ENCODE measurements at regions not wholly inside any gene's neighbourhood (a gene's known extent, or its start where the extent isn't known, plus 50 kb on each side); places are given as distances from the start of the nearest gene placed in this dataset.

DNA sequence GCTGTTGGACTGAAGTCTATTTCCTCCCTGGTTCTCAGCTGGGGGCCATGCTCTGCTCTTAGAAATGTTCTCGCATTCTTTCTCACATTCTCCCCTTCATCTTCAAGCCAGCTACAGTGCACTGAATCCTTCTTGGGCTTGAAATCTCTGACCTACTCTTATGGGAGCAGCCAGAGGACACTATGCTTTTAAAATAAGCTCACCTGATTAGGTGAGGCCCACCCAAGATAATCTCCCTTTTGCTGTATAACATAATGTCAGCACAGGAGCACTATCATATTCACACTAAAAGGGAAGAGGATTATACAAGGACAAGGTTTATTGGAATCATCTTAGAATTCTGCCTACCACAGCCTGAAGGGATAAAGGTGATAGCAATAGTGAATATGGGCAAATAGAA is 146.3 kb downstream of the ZNF674 start:
- no CpG with 5 or more reads among the region's 1 CpG for WGBS (ENCODE audit: insufficient coverage, insufficient read length)
- no peak overlapping the region for H3K27ac ChIP-seq (ENCODE audit: low read length)
- DNase-seq (ENCODE audit: low read depth, low spot score): no peak
- H3K36me3 ChIP-seq (ENCODE audit: control insufficient read depth, insufficient read depth, low read length): no peaks in the 10 kb centered on the region
- H3K27me3 ChIP-seq (ENCODE audit: control insufficient read depth, insufficient read depth, low read length): no peaks in the 10 kb centered on the region
- H3K9me3 ChIP-seq (ENCODE audit: control insufficient read depth, insufficient read depth, low read length): no peaks in the 10 kb centered on the region
- no peak overlapping the region for H3K4me3 ChIP-seq (ENCODE audit: low read length)
- no peaks in the 10 kb centered on the region for H3K4me1 ChIP-seq (ENCODE audit: control insufficient read depth, insufficient read depth, low read length)

DNA sequence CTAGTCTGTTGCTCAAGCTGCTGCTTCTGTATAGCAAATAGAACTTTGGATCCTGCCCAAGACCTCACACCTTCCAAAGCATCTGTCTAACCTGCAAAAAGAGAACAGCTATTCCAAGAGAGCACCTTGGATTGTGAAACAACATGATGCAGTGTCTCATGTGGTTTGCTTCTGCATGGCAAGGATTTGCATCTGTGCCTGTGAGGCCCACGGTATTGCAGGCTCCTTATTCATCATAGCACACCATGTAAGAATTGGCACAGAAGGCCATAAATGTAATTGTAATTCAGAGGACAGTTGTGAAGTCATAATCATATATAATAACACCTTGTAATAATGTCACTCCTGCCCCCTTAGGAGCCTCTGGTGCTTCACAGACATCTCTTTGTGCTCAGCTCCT is 147.1 kb downstream of the ZNF674 start:
- no peaks in the 10 kb centered on the region for H3K9me3 ChIP-seq (ENCODE audit: control insufficient read depth, insufficient read depth, low read length)
- no CpG with 5 or more reads among the region's 1 CpG for WGBS (ENCODE audit: insufficient coverage, insufficient read length)
- H3K36me3 ChIP-seq (ENCODE audit: control insufficient read depth, insufficient read depth, low read length): no peaks in the 10 kb centered on the region
- H3K27ac ChIP-seq (ENCODE audit: low read length): no peak overlapping the region
- H3K27me3 ChIP-seq (ENCODE audit: control insufficient read depth, insufficient read depth, low read length): no peaks in the 10 kb centered on the region
- DNase-seq (ENCODE audit: low read depth, low spot score): no peak
- no peaks in the 10 kb centered on the region for H3K4me1 ChIP-seq (ENCODE audit: control insufficient read depth, insufficient read depth, low read length)
- H3K4me3 ChIP-seq (ENCODE audit: low read length): no peak overlapping the region

DNA sequence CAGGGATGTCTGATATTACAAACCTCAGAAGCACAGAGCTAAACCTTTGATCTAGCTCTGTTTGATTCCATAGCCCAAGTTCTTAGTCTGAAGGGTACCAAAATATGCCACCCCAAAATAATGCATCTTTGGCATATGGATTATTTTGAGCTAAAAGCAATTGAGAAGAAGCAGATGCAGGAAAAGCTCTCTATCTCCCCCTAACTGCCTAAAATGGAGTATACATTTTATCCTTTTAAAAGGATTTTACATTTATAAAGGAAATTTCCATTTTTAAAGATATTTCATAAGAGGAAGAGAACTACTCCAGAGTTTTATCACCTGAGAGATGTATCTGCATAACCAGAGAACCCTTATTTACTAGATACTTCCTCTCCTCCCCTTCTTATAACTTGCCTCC is 158.7 kb downstream of the ZNF674 start:
- no peaks in the 10 kb centered on the region for H3K36me3 ChIP-seq (ENCODE audit: control insufficient read depth, insufficient read depth, low read length)
- H3K27ac ChIP-seq (ENCODE audit: low read length): no peak overlapping the region
- H3K4me3 ChIP-seq (ENCODE audit: low read length): no peak overlapping the region
- H3K4me1 ChIP-seq (ENCODE audit: control insufficient read depth, insufficient read depth, low read length): no peaks in the 10 kb centered on the region
- H3K27me3 ChIP-seq (ENCODE audit: control insufficient read depth, insufficient read depth, low read length): no peaks in the 10 kb centered on the region
- no peaks in the 10 kb centered on the region for H3K9me3 ChIP-seq (ENCODE audit: control insufficient read depth, insufficient read depth, low read length)
- no peak for DNase-seq (ENCODE audit: low read depth, low spot score)

DNA sequence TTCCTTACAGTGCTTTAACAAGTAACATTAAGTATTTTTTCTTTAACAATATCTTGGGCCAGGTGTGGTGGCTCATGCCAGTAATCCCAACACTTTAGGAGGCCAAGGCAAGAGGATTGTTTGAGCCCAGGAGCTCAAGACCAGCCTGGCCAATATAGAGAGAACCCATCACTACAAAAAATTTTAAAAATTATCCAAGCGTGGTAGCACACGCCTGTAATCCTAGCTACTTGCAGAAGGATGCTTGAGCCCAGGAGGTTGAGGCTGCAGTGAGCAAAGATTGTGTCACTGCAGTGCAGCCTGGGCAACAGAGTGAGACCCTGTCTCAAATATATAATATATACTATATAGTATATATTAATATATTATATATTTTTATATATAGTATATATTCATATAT is 162.2 kb downstream of the ZNF674 start:
- no peaks in the 10 kb centered on the region for H3K36me3 ChIP-seq (ENCODE audit: control insufficient read depth, insufficient read depth, low read length)
- H3K9me3 ChIP-seq (ENCODE audit: control insufficient read depth, insufficient read depth, low read length): no peaks in the 10 kb centered on the region
- no peaks in the 10 kb centered on the region for H3K4me1 ChIP-seq (ENCODE audit: control insufficient read depth, insufficient read depth, low read length)
- DNase-seq (ENCODE audit: low read depth, low spot score): no peak
- H3K4me3 ChIP-seq (ENCODE audit: low read length): no peak overlapping the region
- no peak overlapping the region for H3K27ac ChIP-seq (ENCODE audit: low read length)
- WGBS (ENCODE audit: insufficient coverage, insufficient read length): no CpG with 5 or more reads among the region's 2 CpGs
- no peaks in the 10 kb centered on the region for H3K27me3 ChIP-seq (ENCODE audit: control insufficient read depth, insufficient read depth, low read length)

DNA sequence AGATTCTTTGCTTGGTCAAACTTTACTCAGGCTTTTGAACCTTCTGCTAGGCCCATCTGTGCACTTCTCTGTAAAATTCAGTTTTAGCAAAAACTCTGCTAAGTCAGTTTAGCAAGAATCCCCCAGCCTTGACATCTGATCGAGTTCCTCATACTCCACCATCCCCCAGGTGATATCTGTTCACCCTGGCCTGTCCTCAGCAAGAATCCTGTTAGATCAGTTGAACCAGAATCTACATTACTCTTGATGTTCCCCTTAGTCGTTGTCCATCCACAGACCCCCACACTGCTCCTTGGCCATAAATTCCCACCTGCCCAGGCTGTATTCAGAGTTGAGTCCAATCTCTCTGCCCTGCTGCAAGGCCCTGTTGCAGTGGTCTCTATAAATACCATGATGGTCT is 162.6 kb downstream of the ZNF674 start:
- Histone ChIP-seq H3K27ac (ENCODE audit: low read length) (no peak overlapping the region), H3K9me3 (ENCODE audit: control insufficient read depth, insufficient read depth, low read length) (no peaks in the 10 kb centered on the region), H3K36me3 (ENCODE audit: control insufficient read depth, insufficient read depth, low read length) (no peaks in the 10 kb centered on the region), H3K4me3 (ENCODE audit: low read length) (no peak overlapping the region), H3K27me3 (ENCODE audit: control insufficient read depth, insufficient read depth, low read length) (no peaks in the 10 kb centered on the region), H3K4me1 (ENCODE audit: control insufficient read depth, insufficient read depth, low read length) (no peaks in the 10 kb centered on the region)
- WGBS (ENCODE audit: insufficient coverage, insufficient read length): no CpG with 5 or more reads among the region's 2 CpGs
- DNase-seq (ENCODE audit: low read depth, low spot score): no peak

DNA sequence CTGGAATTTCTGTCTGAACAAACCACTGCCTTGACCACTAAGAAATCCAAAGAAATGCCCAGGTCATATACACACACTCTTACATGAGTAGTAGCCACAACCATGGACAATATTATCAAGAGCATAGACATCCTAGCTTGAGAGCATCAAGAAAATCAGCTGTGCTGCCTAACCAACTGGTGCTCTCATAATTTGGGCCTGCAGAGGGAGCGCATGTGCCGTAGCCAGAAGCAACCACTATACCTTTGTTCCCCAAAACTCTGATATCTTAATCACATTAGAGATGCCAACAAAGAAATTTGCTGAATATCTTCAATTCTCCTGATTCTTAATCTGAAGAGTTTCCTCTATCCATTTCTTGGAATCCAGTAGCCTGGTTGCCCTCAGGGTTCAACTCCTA is 163.6 kb downstream of the ZNF674 start:
- WGBS (ENCODE audit: insufficient coverage, insufficient read length): no CpG with 5 or more reads among the region's 2 CpGs
- Histone ChIP-seq H3K27me3 (ENCODE audit: control insufficient read depth, insufficient read depth, low read length) (no peaks in the 10 kb centered on the region), H3K27ac (ENCODE audit: low read length) (no peak overlapping the region), H3K4me3 (ENCODE audit: low read length) (no peak overlapping the region), H3K36me3 (ENCODE audit: control insufficient read depth, insufficient read depth, low read length) (no peaks in the 10 kb centered on the region), H3K4me1 (ENCODE audit: control insufficient read depth, insufficient read depth, low read length) (no peaks in the 10 kb centered on the region), H3K9me3 (ENCODE audit: control insufficient read depth, insufficient read depth, low read length) (no peaks in the 10 kb centered on the region)
- DNase-seq (ENCODE audit: low read depth, low spot score): no peak

DNA sequence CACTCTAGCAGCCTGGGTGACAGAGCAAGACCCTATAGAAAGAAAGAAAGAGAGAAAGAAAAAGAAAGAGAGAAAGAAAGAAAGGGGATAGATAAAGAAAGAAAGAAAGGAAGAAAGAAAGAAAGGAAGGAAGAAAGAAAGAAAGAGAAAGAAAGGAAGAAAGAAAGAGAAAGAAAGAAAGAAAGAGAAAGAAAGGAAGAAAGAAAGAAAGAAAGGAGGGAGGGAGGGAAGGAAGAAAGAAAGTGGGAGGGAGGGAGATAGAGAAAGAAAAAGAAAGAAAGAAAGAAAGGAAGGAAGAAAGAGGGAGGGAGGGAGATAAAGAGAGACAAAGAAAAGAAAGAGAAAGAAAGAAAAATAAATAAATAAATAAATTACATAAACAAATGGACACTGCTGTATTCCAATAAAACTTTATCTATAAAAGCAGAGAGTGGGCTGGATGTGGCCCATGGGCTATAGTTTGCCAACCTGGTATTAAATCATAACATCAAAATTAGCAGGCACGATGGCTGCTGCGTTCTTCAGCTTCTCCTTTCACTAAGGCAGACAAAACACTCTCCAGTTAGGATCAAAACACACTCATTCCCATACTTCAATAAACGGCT is 165.0 kb downstream of the ZNF674 start:
- H3K4me3 ChIP-seq (ENCODE audit: low read length): no peak overlapping the region
- H3K4me1 ChIP-seq (ENCODE audit: control insufficient read depth, insufficient read depth, low read length): peaks cover 2% of the 10 kb centered on the region; the same call in 1 of the 2 replicates
- no peaks in the 10 kb centered on the region for H3K9me3 ChIP-seq (ENCODE audit: control insufficient read depth, insufficient read depth, low read length)
- no peak for DNase-seq (ENCODE audit: low read depth, low spot score)
- no CpG with 5 or more reads among the region's 3 CpGs for WGBS (ENCODE audit: insufficient coverage, insufficient read length)
- H3K27ac ChIP-seq (ENCODE audit: low read length): no peak overlapping the region
- no peaks in the 10 kb centered on the region for H3K36me3 ChIP-seq (ENCODE audit: control insufficient read depth, insufficient read depth, low read length)
- no peaks in the 10 kb centered on the region for H3K27me3 ChIP-seq (ENCODE audit: control insufficient read depth, insufficient read depth, low read length)

DNA sequence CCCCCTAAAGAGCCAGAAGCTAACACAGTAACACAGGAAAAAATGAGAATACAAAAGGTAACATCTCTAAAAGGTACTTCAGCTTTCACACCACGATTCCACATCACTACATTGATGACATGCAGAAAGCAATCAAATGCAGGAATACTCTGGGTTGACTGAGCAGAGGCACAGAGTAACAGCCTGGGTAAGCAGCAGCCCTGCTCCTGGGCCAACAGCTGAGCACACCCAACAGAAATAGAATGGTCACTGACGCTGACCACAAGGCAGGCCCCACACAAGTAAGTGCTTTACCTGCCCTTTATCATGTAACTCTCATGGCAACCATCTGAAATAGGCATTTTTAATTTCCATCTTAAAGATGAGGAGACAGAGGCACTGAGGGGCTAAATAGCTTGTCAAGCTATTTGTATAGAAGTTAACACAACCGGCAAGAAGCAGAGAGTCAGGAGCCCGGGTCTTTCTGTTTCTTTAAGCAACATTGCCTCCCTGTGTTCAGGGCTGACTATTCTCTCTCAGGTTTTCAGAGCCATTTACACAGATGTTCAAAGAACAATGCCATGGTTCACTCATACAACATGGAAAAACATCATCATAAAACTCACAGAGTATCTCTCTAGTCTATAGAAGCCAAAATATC is 168.9 kb downstream of the ZNF674 start:
- no peaks in the 10 kb centered on the region for H3K9me3 ChIP-seq (ENCODE audit: control insufficient read depth, insufficient read depth, low read length)
- no peak overlapping the region for H3K27ac ChIP-seq (ENCODE audit: low read length)
- H3K27me3 ChIP-seq (ENCODE audit: control insufficient read depth, insufficient read depth, low read length): no peaks in the 10 kb centered on the region
- WGBS (ENCODE audit: insufficient coverage, insufficient read length): no CpG with 5 or more reads among the region's 4 CpGs
- H3K36me3 ChIP-seq (ENCODE audit: control insufficient read depth, insufficient read depth, low read length): no peaks in the 10 kb centered on the region
- peaks cover 2% of the 10 kb centered on the region; the same call in 1 of the 2 replicates for H3K4me1 ChIP-seq (ENCODE audit: control insufficient read depth, insufficient read depth, low read length)
- DNase-seq (ENCODE audit: low read depth, low spot score): no peak
- no peak overlapping the region for H3K4me3 ChIP-seq (ENCODE audit: low read length)

DNA sequence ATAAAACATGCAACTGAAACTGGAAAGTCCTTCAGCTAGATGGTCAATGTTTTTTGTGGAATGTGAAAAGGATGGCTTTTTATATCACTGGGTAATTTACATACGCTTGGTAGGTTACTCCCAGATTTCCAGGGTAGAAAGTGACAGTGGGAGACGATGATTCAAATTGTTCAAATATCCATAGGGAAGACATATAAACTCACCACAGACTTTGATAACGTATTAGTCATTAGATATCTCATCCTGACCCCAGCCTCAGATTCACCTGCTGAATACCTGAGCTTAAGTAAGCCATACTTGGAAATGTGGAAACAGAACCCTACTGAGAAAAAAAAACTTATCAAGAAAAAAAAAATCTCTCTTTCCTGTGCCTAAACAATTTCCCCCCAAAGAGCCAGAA is 169.4 kb downstream of the ZNF674 start:
- no CpG with 5 or more reads among the region's 3 CpGs for WGBS (ENCODE audit: insufficient coverage, insufficient read length)
- Histone ChIP-seq H3K9me3 (ENCODE audit: control insufficient read depth, insufficient read depth, low read length) (no peaks in the 10 kb centered on the region), H3K4me3 (ENCODE audit: low read length) (no peak overlapping the region), H3K27ac (ENCODE audit: low read length) (no peak overlapping the region), H3K4me1 (ENCODE audit: control insufficient read depth, insufficient read depth, low read length) (peaks cover 2% of the 10 kb centered on the region; the same call in 1 of the 2 replicates), H3K27me3 (ENCODE audit: control insufficient read depth, insufficient read depth, low read length) (no peaks in the 10 kb centered on the region), H3K36me3 (ENCODE audit: control insufficient read depth, insufficient read depth, low read length) (no peaks in the 10 kb centered on the region)
- DNase-seq (ENCODE audit: low read depth, low spot score): no peak

DNA sequence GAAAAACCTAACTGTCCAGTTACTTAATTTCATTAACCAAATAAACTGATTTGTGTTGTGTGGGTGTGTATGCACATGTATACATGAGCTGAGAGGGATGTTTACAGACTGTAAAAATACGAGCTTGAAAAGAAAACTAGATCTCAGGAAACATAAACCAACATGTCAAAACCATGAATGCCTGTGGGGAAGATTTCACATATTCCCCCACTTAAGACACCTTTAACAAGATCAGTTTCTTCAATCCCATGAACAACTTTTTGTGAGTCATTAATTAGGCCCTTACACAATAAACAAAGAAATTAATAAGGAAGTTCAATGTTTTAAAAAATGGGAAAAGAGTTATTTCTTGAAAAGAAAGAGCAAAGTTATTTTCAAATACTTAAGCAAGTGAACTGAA is 170.8 kb downstream of the ZNF674 start:
- WGBS (ENCODE audit: insufficient coverage, insufficient read length): no CpG with 5 or more reads among the region's 1 CpG
- Histone ChIP-seq H3K36me3 (ENCODE audit: control insufficient read depth, insufficient read depth, low read length) (no peaks in the 10 kb centered on the region), H3K4me3 (ENCODE audit: low read length) (no peak overlapping the region), H3K27me3 (ENCODE audit: control insufficient read depth, insufficient read depth, low read length) (no peaks in the 10 kb centered on the region), H3K4me1 (ENCODE audit: control insufficient read depth, insufficient read depth, low read length) (peaks cover 2% of the 10 kb centered on the region; the same call in 1 of the 2 replicates), H3K9me3 (ENCODE audit: control insufficient read depth, insufficient read depth, low read length) (no peaks in the 10 kb centered on the region), H3K27ac (ENCODE audit: low read length) (no peak overlapping the region)
- no peak for DNase-seq (ENCODE audit: low read depth, low spot score)

DNA sequence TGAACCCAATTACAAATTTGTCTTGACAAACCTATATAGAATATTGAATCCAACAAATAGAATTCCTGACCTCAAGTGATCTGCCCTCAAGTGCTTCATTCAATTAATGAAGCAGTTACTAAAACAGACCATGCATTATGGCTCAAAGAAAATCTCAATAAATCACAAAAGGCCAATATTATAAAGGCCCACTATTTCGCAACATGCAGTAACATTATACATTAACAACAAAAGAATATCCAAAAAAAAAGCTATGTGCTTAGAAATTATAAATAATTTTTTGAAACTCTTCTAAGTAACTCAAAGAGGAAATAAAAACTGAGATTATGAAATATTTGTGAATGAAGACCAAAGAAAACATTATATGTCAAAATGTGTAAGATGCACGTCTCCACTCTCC is 177.7 kb downstream of the ZNF674 start:
- no CpG with 5 or more reads among the region's 2 CpGs for WGBS (ENCODE audit: insufficient coverage, insufficient read length)
- Histone ChIP-seq H3K4me3 (ENCODE audit: low read length) (no peak overlapping the region), H3K4me1 (ENCODE audit: control insufficient read depth, insufficient read depth, low read length) (no peaks in the 10 kb centered on the region; the same call in 1 of the 2 replicates), H3K27ac (ENCODE audit: low read length) (no peak overlapping the region), H3K27me3 (ENCODE audit: control insufficient read depth, insufficient read depth, low read length) (no peaks in the 10 kb centered on the region), H3K9me3 (ENCODE audit: control insufficient read depth, insufficient read depth, low read length) (no peaks in the 10 kb centered on the region), H3K36me3 (ENCODE audit: control insufficient read depth, insufficient read depth, low read length) (no peaks in the 10 kb centered on the region)
- DNase-seq (ENCODE audit: low read depth, low spot score): no peak
